GM08714 (cell line): ENCODE measurements at regions not wholly inside any gene's neighbourhood (a gene's known extent, or its start where the extent isn't known, plus 50 kb on each side); places are given as distances from the start of the nearest gene placed in this dataset.

Source experiments
- H3K4me3 ChIP-seq: fragments of 200-500 bp; sonication (Bioruptor generic); 2 replicates; pipeline ENCODE4 v1.5.1; 2014; ENCODE audit warnings: mild to moderate bottlenecking, low read length, inconsistent platforms
- ZNF274 ChIP-seq: IDR thresholded peaks from 2 replicates; pipeline ENCODE4 v1.6.1; 2012; ENCODE audit warnings: mild to moderate bottlenecking, low read depth, low read length

DNA sequence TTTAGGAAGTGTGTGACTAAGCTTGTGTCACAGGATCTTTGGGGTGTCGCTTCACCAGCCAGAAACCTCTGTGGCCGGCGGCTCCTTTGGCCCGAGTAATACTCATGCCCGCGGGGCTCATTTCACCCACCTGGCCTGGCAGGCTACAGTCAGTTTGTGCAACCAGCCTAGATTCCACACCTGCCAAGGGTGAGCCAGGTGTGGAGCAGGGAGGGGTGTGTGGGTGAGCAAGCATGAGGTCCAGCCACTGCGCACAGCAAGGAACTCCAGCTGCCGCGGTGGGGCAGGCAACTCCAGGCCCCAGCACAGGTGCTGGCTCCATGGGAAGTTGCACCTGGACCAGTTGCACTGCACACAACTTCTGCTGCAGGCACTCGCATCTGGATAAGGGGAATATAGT is 462.3 kb upstream of the LRFN5 start:
- no peak overlapping the region for H3K4me3 ChIP-seq
- no peak for TF ChIP-seq ZNF274

DNA sequence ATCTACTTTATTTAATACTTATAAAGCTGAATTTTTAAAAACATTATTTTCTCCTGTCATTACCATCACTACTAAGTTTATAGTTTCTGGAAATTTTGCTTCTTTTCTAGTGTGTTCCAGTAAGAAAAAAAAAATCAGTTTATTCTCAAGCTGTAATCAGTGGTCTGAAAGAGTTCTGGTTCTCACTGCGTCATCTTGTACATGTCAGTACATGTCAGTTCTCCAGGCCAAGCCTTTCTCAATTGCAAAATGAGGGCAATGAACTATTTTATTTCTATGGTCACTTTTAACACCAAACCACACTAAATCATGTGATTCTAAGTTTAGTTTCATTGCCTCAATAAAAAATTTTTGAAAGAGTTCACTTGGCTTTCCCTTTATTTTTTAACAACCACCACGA is 468.9 kb upstream of the LRFN5 start:
- no peak for TF ChIP-seq ZNF274
- no peak overlapping the region for H3K4me3 ChIP-seq

DNA sequence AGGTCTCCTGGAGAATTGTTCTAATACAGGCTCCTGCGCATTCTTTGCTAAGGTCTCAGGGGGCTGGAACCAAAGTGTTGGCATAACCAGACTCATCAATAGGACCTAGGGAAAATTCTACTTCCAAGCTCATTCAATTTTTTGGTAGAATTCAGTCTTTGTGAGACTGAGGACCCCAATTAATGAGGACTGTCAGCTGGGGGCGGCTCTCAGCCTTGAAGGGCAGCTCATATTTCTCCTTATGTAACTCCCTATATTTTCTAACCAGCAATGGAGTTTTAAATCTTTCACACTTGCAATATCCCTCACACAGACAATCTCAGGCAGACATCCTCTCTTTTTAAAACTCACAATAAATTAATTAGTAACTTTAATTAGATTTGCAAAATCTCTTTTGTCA is 476.4 kb upstream of the LRFN5 start:
- TF ChIP-seq ZNF274 = no peak
- H3K4me3 ChIP-seq = no peak overlapping the region

DNA sequence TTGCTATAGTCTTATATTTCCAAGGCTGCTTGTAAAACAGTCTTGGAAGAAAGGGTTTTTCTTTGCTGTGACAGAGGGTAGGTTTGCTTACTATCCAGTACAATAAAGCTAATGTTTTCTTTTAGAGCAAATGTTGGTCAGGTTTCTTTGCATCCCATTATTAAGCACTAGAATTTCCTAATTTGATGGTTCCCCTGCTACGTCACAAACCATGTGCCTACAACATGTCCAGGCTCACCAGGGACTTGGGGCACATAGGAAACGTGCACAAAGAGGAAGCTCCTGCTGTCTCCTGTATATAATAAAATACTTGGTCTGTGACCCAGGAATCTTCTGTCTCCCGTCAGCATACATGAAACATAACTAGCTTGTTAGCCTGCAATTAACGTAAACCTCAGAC is 486.3 kb upstream of the LRFN5 start:
- no peak overlapping the region for H3K4me3 ChIP-seq
- TF ChIP-seq ZNF274 = no peak

DNA sequence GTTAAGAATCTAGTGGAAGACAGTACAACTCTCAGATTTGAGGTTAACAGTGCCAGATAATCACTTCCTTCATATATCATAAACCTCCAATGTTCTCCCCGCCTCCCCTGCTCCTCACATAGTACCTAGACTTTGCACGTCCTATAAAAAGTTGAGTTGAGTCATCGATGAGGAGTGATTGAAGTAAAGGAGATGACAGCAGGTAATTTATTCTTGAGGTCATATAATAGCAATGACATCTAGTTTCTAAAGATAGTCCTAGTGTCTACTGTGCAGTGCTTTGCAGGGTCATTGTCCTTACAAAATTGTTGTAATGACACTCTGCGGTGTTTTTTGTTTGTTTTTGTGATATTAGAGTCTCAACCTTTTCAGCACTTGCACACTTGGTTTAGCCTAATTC is 510.5 kb upstream of the LRFN5 start:
- TF ChIP-seq ZNF274 = no peak
- no peak overlapping the region for H3K4me3 ChIP-seq

DNA sequence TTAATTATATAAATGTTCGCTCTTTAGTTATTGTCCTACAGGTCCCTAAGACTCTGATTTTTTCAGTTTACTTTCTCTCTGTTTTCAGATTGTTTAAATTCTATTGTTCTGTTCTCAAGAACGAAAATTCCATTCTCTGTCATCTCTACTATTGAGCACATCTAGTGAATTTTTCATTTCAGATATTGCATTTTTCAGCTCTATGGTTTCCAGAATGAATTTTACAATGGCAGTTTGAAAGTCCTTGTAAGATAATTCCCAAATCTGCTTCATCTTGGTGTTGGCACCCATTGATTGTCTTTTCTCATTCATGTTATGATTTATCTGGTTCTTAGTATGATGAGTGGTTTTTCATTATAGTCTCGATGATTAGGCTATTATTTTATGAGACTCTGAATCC is 519.6 kb upstream of the LRFN5 start:
- TF ChIP-seq ZNF274 = no peak
- no peak overlapping the region for H3K4me3 ChIP-seq

DNA sequence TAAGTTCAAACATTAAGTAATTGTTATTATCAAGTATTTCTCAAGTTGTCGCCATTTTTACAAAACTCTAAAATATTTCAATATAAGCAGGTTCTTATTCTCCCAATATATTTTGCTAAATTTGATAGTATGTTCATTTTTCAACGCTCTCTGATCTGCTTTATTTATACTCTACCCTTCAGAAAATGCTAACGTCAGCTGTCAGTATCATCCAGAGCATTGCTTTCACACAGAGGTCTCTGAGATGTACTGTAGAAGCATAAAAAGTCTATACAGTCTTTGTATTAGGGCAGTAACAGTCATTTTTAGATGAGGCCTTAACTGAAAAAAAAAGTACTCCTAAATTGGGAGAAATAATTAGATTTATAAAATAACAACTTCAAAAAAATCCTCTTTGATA is 533.1 kb upstream of the LRFN5 start:
- no peak for TF ChIP-seq ZNF274

DNA sequence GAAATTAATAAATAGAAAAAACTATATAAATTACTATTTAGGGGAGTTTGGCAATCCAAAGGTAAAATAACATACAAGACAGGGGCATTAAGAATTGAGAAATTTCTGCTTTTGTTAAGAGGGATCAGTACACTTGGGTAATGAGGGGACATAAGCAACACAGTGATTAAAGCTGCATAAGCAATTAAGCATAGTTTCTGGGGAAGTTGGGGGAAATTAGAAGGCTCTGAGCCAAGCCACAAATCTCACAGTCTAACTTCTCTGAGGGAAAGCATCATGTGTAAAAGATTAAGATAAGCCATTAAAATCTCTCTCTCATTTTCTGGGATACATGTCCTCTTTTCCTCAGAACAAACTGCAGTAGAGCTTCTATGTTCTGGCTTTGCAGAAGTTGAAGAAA is 533.9 kb upstream of the LRFN5 start:
- TF ChIP-seq ZNF274 = no peak
- H3K4me3 ChIP-seq = no peak overlapping the region

More for the DNA sequence above, 533.1 kb upstream of the LRFN5 start:
- H3K4me3 ChIP-seq = no peak overlapping the region

DNA sequence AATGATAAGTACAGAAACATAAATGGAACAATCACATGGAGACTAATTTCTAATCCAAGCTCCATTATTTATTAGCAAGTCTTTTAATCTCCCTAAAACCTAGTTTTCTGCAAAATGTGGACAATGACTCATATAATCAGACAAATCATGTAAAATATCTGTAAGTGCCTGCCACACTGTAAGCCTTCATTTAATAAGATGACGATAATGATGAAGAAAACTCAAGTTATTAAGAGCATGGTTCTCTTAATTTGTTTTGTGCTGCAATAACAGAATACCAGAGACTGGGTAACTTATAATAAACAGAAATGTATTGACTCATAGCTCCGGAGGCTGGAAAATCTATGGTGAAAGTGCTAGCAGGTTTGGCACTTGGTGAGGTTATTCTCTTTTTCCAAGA is 535.3 kb upstream of the LRFN5 start:
- H3K4me3 ChIP-seq = no peak overlapping the region
- no peak for TF ChIP-seq ZNF274

DNA sequence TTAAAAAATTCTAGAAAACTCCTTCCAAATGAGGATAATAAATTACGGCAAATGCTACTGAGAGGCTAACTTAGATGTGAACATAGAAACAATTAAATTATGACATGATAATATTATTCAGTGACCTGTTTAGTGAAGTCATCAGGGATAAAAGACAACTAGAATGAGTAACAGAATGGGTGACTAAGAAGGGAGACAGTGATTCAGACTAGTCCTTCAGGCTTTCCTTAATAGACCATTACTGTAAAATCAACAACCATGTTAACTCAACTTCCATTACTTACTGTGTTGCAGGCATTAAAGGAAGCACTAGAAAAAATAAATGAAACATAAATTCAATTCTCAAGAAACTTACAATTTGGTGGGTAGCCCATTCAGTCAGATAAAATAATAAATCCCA is 543.9 kb upstream of the LRFN5 start:
- TF ChIP-seq ZNF274 = no peak
- H3K4me3 ChIP-seq = no peak overlapping the region

DNA sequence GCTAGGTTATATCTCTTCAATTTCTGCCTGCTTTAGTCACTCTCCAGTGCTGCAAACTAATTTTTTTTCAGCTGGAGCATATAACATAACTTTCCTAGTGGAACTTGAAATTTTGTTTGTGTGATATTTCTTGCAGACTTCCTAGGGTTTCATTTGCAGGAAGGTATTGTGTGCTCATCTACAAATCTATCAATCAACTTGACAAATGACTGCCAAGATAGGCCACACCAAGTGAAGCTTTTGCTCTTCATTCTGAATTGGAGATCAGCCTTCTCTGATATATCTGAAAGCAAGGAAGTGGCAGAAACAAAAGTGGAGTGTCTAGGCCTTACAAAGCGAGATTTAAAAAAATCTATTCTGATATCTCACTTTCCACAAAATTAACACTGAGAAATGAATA is 551.1 kb upstream of the LRFN5 start:
- no peak for TF ChIP-seq ZNF274
- no peak overlapping the region for H3K4me3 ChIP-seq

DNA sequence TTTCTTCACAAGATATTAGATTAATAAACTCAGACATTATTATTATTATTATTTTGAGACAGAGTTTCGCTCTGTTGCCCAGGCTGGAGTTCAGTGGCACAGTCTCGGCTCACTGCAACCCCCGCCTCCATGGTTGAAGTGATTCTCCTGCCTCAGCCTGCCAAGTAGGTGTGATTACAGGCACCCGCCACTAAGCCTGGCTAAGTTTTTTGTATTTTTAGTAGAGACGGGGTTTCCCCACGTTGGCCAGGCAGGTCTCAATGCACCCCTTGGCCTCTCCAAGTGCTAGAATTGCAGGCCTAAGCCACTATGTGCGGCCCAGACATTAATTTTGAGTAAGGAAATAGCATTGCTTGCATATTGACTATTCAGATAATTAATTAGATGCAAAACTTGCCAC is 554.9 kb upstream of the LRFN5 start:
- no peak overlapping the region for H3K4me3 ChIP-seq
- no peak for TF ChIP-seq ZNF274

DNA sequence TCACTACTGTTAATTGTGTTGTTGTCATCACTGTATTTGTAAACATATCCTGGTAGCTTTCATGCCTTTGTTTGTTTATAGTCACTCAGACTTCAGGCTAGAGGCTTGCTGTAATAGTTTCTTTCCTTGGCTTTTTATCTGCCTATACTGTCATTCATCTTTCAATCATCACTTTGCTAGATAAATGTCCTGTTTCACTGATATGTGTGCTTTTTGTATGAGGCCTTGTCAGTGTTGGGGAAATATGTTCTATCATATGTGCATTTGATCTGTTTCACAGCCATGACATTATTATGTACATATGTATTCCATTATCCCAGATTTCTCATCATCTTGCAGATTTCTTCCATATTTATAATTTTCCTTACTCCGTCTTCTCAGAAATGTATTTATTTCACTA is 558.9 kb upstream of the LRFN5 start:
- H3K4me3 ChIP-seq = no peak overlapping the region

DNA sequence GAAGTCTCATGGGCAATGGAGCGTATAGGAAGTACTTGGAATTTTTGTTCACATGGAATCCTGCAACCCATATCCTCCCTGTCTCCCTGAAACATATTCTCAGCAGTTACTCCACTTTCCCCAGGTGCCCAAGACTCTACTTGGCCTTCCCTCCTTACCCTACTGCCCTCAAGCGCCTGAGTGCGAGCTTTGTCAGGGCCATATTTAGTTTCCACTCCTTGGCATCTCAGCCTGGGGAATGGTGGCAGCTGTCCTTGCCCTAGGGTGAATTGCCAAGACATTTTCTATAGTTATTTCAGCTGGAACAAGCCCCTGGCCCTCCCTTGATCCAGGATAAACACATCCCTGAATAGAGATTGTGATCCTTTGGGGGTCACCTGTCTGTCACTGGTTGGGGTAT is 569.3 kb upstream of the LRFN5 start:
- no peak overlapping the region for H3K4me3 ChIP-seq
- no peak for TF ChIP-seq ZNF274

More for the DNA sequence above, 558.9 kb upstream of the LRFN5 start:
- TF ChIP-seq ZNF274 = no peak

DNA sequence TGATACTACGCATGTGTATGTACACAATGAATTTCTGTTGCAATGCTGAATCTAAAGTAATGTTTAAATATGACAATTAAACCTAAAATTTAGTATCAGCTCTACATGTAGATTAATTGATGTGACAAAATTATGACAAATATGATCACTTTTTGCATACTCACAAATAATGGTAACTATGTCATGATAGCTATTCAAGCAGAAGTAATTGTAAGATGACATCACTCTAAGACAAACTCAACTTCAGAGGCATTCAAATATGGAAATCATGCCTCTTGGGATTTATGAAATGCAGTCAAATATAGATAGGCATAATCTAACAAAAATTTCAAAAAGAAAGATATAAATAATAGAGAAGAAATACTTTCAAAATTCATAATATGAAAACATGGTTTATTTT is 571.7 kb upstream of the LRFN5 start:
- H3K4me3 ChIP-seq = no peak overlapping the region
- no peak for TF ChIP-seq ZNF274

DNA sequence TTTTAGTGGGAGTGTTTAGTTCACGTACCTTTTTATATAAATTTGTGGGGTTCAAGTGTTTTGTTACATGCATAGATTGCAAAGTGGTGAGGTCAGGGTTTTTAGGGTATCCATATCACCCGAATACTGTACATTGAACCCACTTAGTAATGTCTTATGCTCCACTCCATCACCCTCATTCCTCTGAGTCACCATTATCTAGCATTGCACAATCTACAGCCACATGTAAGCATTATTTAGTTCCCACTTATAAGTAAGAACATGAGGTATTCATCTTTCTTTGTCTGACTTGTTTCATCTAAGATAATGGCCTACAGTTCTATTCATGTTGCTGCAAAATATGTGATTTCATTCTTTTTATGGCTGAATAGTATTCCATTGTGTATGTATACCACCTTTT is 583.7 kb upstream of the LRFN5 start:
- no peak for TF ChIP-seq ZNF274

DNA sequence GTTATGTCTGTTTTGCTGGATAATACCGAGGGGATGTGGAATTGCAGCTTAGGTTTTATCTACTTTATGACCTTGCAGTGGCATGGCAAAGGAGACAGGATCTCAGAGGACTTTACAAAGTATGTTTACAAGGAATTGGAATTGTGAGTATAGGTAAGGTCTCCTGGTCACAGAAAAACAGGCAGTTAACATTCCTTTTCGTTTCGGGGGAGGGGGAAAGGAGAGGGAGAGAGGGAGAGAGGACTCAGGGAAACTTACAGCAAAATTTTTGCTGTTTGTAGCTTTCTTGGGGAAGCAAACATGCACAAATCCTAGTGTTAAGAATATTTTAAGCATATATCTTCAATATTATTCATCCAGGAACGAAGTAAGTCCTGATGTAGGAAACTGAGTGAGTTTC is 590.5 kb upstream of the LRFN5 start:
- H3K4me3 ChIP-seq = no peak overlapping the region
- no peak for TF ChIP-seq ZNF274

More for the DNA sequence above, 583.7 kb upstream of the LRFN5 start:
- no peak overlapping the region for H3K4me3 ChIP-seq
